PC-9 (cell line): ENCODE measurements at regions not wholly inside any gene's neighbourhood (a gene's known extent, or its start where the extent isn't known, plus 50 kb on each side); places are given as distances from the start of the nearest gene placed in this dataset.

Experiments
- EZH2 ChIP-seq: fragments of 200-600 bp; sonication (generic); IDR thresholded peaks from 2 replicates; pipeline ENCODE4 v1.8.0; 2017; ENCODE audit warnings: antibody characterized with exemption, low read depth
- TF ChIP-seq, protein P1 (sequence below): fragments of 200-600 bp; sonication (generic); conservative IDR thresholded peaks from 2 replicates; pipeline ENCODE4 v1.6.1; 2017; ENCODE audit warnings: mixed run types, antibody characterized with exemption, mild to moderate bottlenecking, moderate library complexity

- TF ChIP-seq, protein P1, sequence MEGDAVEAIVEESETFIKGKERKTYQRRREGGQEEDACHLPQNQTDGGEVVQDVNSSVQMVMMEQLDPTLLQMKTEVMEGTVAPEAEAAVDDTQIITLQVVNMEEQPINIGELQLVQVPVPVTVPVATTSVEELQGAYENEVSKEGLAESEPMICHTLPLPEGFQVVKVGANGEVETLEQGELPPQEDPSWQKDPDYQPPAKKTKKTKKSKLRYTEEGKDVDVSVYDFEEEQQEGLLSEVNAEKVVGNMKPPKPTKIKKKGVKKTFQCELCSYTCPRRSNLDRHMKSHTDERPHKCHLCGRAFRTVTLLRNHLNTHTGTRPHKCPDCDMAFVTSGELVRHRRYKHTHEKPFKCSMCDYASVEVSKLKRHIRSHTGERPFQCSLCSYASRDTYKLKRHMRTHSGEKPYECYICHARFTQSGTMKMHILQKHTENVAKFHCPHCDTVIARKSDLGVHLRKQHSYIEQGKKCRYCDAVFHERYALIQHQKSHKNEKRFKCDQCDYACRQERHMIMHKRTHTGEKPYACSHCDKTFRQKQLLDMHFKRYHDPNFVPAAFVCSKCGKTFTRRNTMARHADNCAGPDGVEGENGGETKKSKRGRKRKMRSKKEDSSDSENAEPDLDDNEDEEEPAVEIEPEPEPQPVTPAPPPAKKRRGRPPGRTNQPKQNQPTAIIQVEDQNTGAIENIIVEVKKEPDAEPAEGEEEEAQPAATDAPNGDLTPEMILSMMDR, result peak; percentile 76
- no peak for TF ChIP-seq EZH2
Measured at GRCh38 chr3:64399205-64399800, 174.0 kb upstream of the PRICKLE2 start.
